Adrenal gland (tissue), 5 donors: ENCODE measurements at regions not wholly inside any gene's neighbourhood (a gene's known extent, or its start where the extent isn't known, plus 50 kb on each side); places are given as distances from the start of the nearest gene placed in this dataset.

ENCODE experiments used
- CTCF ChIP-seq, 6 experiments: fragments of 450-650 bp in 4 of 6; fragments of 200-600 bp in 2 of 6; sonication (generic) in 1 of 6; IDR thresholded peaks; 1 replicate in 5 of 6; 2 replicates in 1 of 6; pipeline versions ENCODE4 v1.5.1 to v1.8.0; 2016 to 2021; ENCODE audit warnings: antibody characterized with exemption in 6 of 6, mild to moderate bottlenecking in 2 of 6, moderate library complexity in 1 of 6
- POLR2A ChIP-seq, 2 donors: fragments of 450-650 bp; IDR thresholded peaks; one replicate each; pipeline ENCODE4 v1.6.1; 2017; ENCODE audit warnings: antibody characterized with exemption in 2 of 2, mild to moderate bottlenecking in 2 of 2, moderate library complexity in 1 of 2
- donor health status: DM: no; HTN: no; CAD: no.

GRCh38 chr16:47852991-47853390, 302.8 kb downstream of the ABCC12 start:
- TF ChIP-seq CTCF (IDR thresholded peaks at IDR 0.05) (no peak), POLR2A (IDR thresholded peaks at IDR 0.05) (no peak)
